RWPE2 (cell line): ENCODE measurements at regions not wholly inside any gene's neighbourhood (a gene's known extent, or its start where the extent isn't known, plus 50 kb on each side); places are given as distances from the start of the nearest gene placed in this dataset.
A peak's percentile ranks its signal among the peaks of the same experiment; 100 is the strongest.

Experiments used
- ATAC-seq: fragments of 200-7000 bp; cut with Tn5 transposase; 3 replicates; pipeline ENCODE4 v1.9.1; 2021; ENCODE audit warnings: low read depth
- DNase-seq: peaks from one replicate; pipeline ENCODE4 v3.0.0-alpha.2; 2020; ENCODE audit warnings: low spot score
- H3K27ac ChIP-seq: fragments of 450-650 bp; 2 replicates; pipeline ENCODE4 v1.5.1; 2017; ENCODE audit warnings: mild to moderate bottlenecking; ENCODE audit not compliant: poor library complexity, severe bottlenecking
- H3K27me3 ChIP-seq: fragments of 250-450 bp; sonication (Bioruptor Pico); 2 replicates; pipeline ENCODE4 v1.5.1; 2021; ENCODE audit warnings: mild to moderate bottlenecking, moderate library complexity; ENCODE audit not compliant: insufficient read depth, poor library complexity, severe bottlenecking
- H3K36me3 ChIP-seq: fragments of 250-450 bp; sonication (Bioruptor Pico); 2 replicates; pipeline ENCODE4 v1.5.1; 2020; ENCODE audit warnings: low read depth, mild to moderate bottlenecking, moderate library complexity
- H3K4me1 ChIP-seq: fragments of 250-450 bp; sonication (Bioruptor Pico); 2 replicates; pipeline ENCODE4 v1.5.1; 2021; ENCODE audit warnings: mild to moderate bottlenecking, moderate library complexity; ENCODE audit not compliant: insufficient read depth, poor library complexity, severe bottlenecking
- H3K4me3 ChIP-seq: fragments of 250-450 bp; sonication (Bioruptor Pico); 2 replicates; pipeline ENCODE4 v1.5.1; 2021; ENCODE audit warnings: mild to moderate bottlenecking, moderate library complexity; ENCODE audit not compliant: severe bottlenecking
- H3K9me3 ChIP-seq: fragments of 250-450 bp; sonication (Bioruptor Pico); 2 replicates; pipeline ENCODE4 v1.5.1; 2021; ENCODE audit warnings: mild to moderate bottlenecking, moderate library complexity; ENCODE audit not compliant: severe bottlenecking
- CTCF ChIP-seq: fragments of 450-650 bp; IDR thresholded peaks from one replicate; pipeline ENCODE4 v1.5.1; 2017; ENCODE audit warnings: mild to moderate bottlenecking, moderate library complexity; ENCODE audit not compliant: poor library complexity, severe bottlenecking

GRCh38 chr2:241924069-241924908 is 54.8 kb downstream of the RTP5 start:
- TF ChIP-seq CTCF: no peak
- Histone ChIP-seq H3K27ac (no peak overlapping the region), H3K9me3 (no peaks in the 10 kb centered on the region), H3K27me3 (peaks cover 7% of the 10 kb centered on the region), H3K4me1 (no peaks in the 10 kb centered on the region), H3K4me3 (no peak overlapping the region), H3K36me3 (no peaks in the 10 kb centered on the region)
- DNase-seq: no peak
- no peak for ATAC-seq

GRCh38 chr2:241924909-241925250 is 55.4 kb downstream of the RTP5 start:
- no peak overlapping the region for H3K4me3 ChIP-seq
- H3K36me3 ChIP-seq: no peaks in the 10 kb centered on the region
- ATAC-seq (no peak), DNase-seq (peak; percentile 38)
- H3K27me3 ChIP-seq: peaks cover 7% of the 10 kb centered on the region
- TF ChIP-seq CTCF: no peak
- no peaks in the 10 kb centered on the region for H3K4me1 ChIP-seq
- H3K27ac ChIP-seq: no peak overlapping the region
- no peaks in the 10 kb centered on the region for H3K9me3 ChIP-seq

- no peaks in the 10 kb centered on the region for H3K4me1 ChIP-seq
- no peak for TF ChIP-seq CTCF
- no peak overlapping the region for H3K27ac ChIP-seq
- no peak overlapping the region for H3K4me3 ChIP-seq
- H3K9me3 ChIP-seq: no peaks in the 10 kb centered on the region
- ATAC-seq (no peak), DNase-seq (no peak)
- peaks cover 7% of the 10 kb centered on the region for H3K27me3 ChIP-seq
- H3K36me3 ChIP-seq: no peaks in the 10 kb centered on the region
These were observed 55.7 kb downstream of the RTP5 start for GRCh38 chr2:241925277-241925676.

GRCh38 chr2:241925821-241926441 is 56.4 kb downstream of the RTP5 start:
- TF ChIP-seq CTCF: no peak
- ATAC-seq: no peak
- H3K27me3 ChIP-seq: peaks cover 7% of the 10 kb centered on the region

More at GRCh38 chr2:241925821-241926441, 56.4 kb downstream of the RTP5 start:
- Histone ChIP-seq H3K9me3 (no peaks in the 10 kb centered on the region), H3K4me3 (no peak overlapping the region), H3K36me3 (no peaks in the 10 kb centered on the region), H3K4me1 (no peaks in the 10 kb centered on the region), H3K27ac (no peak overlapping the region)
- no peak for DNase-seq
